ENCODE measurements at regions not wholly inside any gene's neighbourhood (a gene's known extent, or its start where the extent isn't known, plus 50 kb on each side); places are given as distances from the start of the nearest gene placed in this dataset.

- TF ChIP-seq RAD21 (IDR thresholded peaks at IDR 0.05; ENCODE audit: insufficient read depth, low read depth, low read length) (no peak), CEBPB (IDR thresholded peaks at IDR 0.05; ENCODE audit: borderline replicate concordance in 1 of 2, low read depth in 2 of 2, low read length in 2 of 2) (no peak), SRF (IDR thresholded peaks at IDR 0.05; ENCODE audit: low read depth in 2 of 2, low read length in 2 of 2) (no peak), CTCF (IDR thresholded peaks at IDR 0.05 in 2 of 3, conservative IDR thresholded peaks at IDR 0.05 in 1 of 3; ENCODE audit: control insufficient read depth in 2 of 3, extremely low read depth in 1 of 3, insufficient read depth in 1 of 3, low read depth in 3 of 3, low read length in 3 of 3) (no peak), MAX (IDR thresholded peaks at IDR 0.05; ENCODE audit: low read depth, low read length) (no peak), BCL11A (IDR thresholded peaks at IDR 0.05; ENCODE audit: low read depth, low read length) (peak; percentile 97), WRNIP1 (IDR thresholded peaks at IDR 0.05; ENCODE audit: borderline replicate concordance, low read depth, low read length) (no peak), ZNF384 (IDR thresholded peaks at IDR 0.05; ENCODE audit: borderline replicate concordance, low read depth, low read length) (no peak), SPI1 (IDR thresholded peaks at IDR 0.05; ENCODE audit: borderline replicate concordance, insufficient read depth, low read depth, low read length) (peak; percentile 93), ZZZ3 (IDR thresholded peaks at IDR 0.05; ENCODE audit: control insufficient read depth, insufficient read length, low read depth) (no peak), SMAD5 (IDR thresholded peaks at IDR 0.05; ENCODE audit: low read depth) (no peak), SIX5 (IDR thresholded peaks at IDR 0.05; ENCODE audit: low read depth, low read length, severe bottlenecking) (no peak), FOXK2 (IDR thresholded peaks at IDR 0.05) (no peak), ZNF622 (IDR thresholded peaks at IDR 0.05) (no peak), SUPT20H (IDR thresholded peaks at IDR 0.05; ENCODE audit: borderline replicate concordance, control insufficient read depth, low read depth, low read length) (no peak), NRF1 (conservative IDR thresholded peaks at IDR 0.05; ENCODE audit: low read depth, low read length) (no peak), PAX5 (IDR thresholded peaks at IDR 0.05; ENCODE audit: borderline replicate concordance, low read depth, low read length) (0 out of 2 replicates have a peak, but pooled peaks have one; percentile 77)
- TF ChIP-seq, protein P1, sequence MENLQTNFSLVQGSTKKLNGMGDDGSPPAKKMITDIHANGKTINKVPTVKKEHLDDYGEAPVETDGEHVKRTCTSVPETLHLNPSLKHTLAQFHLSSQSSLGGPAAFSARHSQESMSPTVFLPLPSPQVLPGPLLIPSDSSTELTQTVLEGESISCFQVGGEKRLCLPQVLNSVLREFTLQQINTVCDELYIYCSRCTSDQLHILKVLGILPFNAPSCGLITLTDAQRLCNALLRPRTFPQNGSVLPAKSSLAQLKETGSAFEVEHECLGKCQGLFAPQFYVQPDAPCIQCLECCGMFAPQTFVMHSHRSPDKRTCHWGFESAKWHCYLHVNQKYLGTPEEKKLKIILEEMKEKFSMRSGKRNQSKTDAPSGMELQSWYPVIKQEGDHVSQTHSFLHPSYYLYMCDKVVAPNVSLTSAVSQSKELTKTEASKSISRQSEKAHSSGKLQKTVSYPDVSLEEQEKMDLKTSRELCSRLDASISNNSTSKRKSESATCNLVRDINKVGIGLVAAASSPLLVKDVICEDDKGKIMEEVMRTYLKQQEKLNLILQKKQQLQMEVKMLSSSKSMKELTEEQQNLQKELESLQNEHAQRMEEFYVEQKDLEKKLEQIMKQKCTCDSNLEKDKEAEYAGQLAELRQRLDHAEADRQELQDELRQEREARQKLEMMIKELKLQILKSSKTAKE (IDR thresholded peaks at IDR 0.05; ENCODE audit: low read depth, poor library complexity, severe bottlenecking), result peak; percentile 73
- TF ChIP-seq, protein P2, sequence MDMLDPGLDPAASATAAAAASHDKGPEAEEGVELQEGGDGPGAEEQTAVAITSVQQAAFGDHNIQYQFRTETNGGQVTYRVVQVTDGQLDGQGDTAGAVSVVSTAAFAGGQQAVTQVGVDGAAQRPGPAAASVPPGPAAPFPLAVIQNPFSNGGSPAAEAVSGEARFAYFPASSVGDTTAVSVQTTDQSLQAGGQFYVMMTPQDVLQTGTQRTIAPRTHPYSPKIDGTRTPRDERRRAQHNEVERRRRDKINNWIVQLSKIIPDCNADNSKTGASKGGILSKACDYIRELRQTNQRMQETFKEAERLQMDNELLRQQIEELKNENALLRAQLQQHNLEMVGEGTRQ (IDR thresholded peaks at IDR 0.05; ENCODE audit: borderline replicate concordance, low read depth, low read length), result no peak
- TF ChIP-seq, protein P3, sequence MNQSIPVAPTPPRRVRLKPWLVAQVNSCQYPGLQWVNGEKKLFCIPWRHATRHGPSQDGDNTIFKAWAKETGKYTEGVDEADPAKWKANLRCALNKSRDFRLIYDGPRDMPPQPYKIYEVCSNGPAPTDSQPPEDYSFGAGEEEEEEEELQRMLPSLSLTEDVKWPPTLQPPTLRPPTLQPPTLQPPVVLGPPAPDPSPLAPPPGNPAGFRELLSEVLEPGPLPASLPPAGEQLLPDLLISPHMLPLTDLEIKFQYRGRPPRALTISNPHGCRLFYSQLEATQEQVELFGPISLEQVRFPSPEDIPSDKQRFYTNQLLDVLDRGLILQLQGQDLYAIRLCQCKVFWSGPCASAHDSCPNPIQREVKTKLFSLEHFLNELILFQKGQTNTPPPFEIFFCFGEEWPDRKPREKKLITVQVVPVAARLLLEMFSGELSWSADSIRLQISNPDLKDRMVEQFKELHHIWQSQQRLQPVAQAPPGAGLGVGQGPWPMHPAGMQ (IDR thresholded peaks at IDR 0.05; ENCODE audit: borderline replicate concordance), result no peak
These were observed 441.6 kb downstream of the OMA1 start (continued) for GRCh38 chr1:58104960-58105359.

Measured in GM12878 (cell line).